GM12891 (cell line): ENCODE measurements at regions not wholly inside any gene's neighbourhood (a gene's known extent, or its start where the extent isn't known, plus 50 kb on each side); places are given as distances from the start of the nearest gene placed in this dataset.
A peak's percentile ranks its signal among the peaks of the same experiment; 100 is the strongest.

Experiments used
- DNase-seq: peaks from one replicate; pipeline ENCODE4 v3.0.0; 2011; ENCODE audit warnings: low spot score; ENCODE audit not compliant: insufficient read length
- FAIRE-seq: peaks from 2 replicates; lab custom pipeline; 2011; peaks lifted over from hg19 to GRCh38; lab: Jason Lieb, UNC
- PAX5 ChIP-seq: IDR thresholded peaks from 2 replicates; pipeline ENCODE4 v1.6.1; 2011; ENCODE audit warnings: low read length, moderate library complexity, mild to moderate bottlenecking; ENCODE audit not compliant: insufficient read depth, severe bottlenecking
- POLR2A ChIP-seq: IDR thresholded peaks from 2 replicates; pipeline ENCODE4 v1.6.1; 2011; ENCODE audit warnings: low read depth, low read length, control low read depth
- POLR2AphosphoS5 ChIP-seq: IDR thresholded peaks from 2 replicates; pipeline ENCODE4 v1.6.1; 2011; ENCODE audit warnings: low read depth, low read length, control low read depth
- POU2F2 ChIP-seq: IDR thresholded peaks from 2 replicates; pipeline ENCODE4 v1.6.1; 2011; ENCODE audit warnings: low read depth, mild to moderate bottlenecking, control low read depth, low read length, moderate library complexity
- SPI1 ChIP-seq: IDR thresholded peaks from 2 replicates; pipeline ENCODE4 v1.6.1; 2011; ENCODE audit warnings: low read depth, low read length, control low read depth
- TAF1 ChIP-seq: IDR thresholded peaks from 2 replicates; pipeline ENCODE4 v1.6.1; 2011; ENCODE audit warnings: low read depth, low read length, control low read depth

GRCh38 chr5:5042806-5043205 is 97.3 kb upstream of the ADAMTS16 start:
- DNase-seq (no peak), FAIRE-seq (no peak)
- TF ChIP-seq POU2F2 (no peak), POLR2A (no peak)

- TF ChIP-seq POU2F2: no peak
- no peak for TF ChIP-seq POLR2A
- TF ChIP-seq PAX5: no peak
- TF ChIP-seq POLR2AphosphoS5: no peak
- TF ChIP-seq SPI1: no peak
- TF ChIP-seq TAF1: no peak
- FAIRE-seq: no peak
- no peak for DNase-seq
These were observed 96.8 kb upstream of the ADAMTS16 start for GRCh38 chr5:5043346-5043745.

- no peak for TF ChIP-seq PAX5
- no peak for TF ChIP-seq POLR2AphosphoS5
- no peak for TF ChIP-seq POLR2A
- TF ChIP-seq SPI1: no peak
- no peak for TF ChIP-seq TAF1
- FAIRE-seq: no peak
- DNase-seq: no peak
These were observed 95.8 kb upstream of the ADAMTS16 start for GRCh38 chr5:5044247-5044840.

GRCh38 chr5:5046680-5047502 is 93.2 kb upstream of the ADAMTS16 start:
- FAIRE-seq: peak; percentile 26
- no peak for TF ChIP-seq POU2F2
- no peak for TF ChIP-seq TAF1

GRCh38 chr5:5050801-5051200 is 89.3 kb upstream of the ADAMTS16 start:
- FAIRE-seq (no peak), DNase-seq (no peak)
- TF ChIP-seq POLR2AphosphoS5 (no peak), POU2F2 (no peak), POLR2A (no peak), PAX5 (no peak), TAF1 (no peak), SPI1 (no peak)

More at GRCh38 chr5:5046680-5047502, 93.2 kb upstream of the ADAMTS16 start:
- DNase-seq: no peak

- DNase-seq (no peak), FAIRE-seq (no peak)
- no peak for TF ChIP-seq TAF1
- TF ChIP-seq POU2F2: no peak
- no peak for TF ChIP-seq PAX5
- TF ChIP-seq SPI1: no peak
- no peak for TF ChIP-seq POLR2AphosphoS5
- no peak for TF ChIP-seq POLR2A
These were observed 84.4 kb upstream of the ADAMTS16 start for GRCh38 chr5:5055712-5056111.

GRCh38 chr5:5061836-5062235 is 78.3 kb upstream of the ADAMTS16 start:
- TF ChIP-seq POU2F2: no peak
- TF ChIP-seq SPI1: no peak
- no peak for TF ChIP-seq POLR2AphosphoS5
- no peak for TF ChIP-seq PAX5
- TF ChIP-seq POLR2A: no peak
- no peak for TF ChIP-seq TAF1
- no peak for FAIRE-seq
- no peak for DNase-seq

- no peak for DNase-seq
- no peak for FAIRE-seq
- TF ChIP-seq POU2F2 (no peak), PAX5 (no peak), TAF1 (no peak), POLR2AphosphoS5 (no peak), POLR2A (no peak), SPI1 (no peak)
These were observed 77.4 kb upstream of the ADAMTS16 start for GRCh38 chr5:5062525-5063302.

GRCh38 chr5:5063533-5063953 is 76.6 kb upstream of the ADAMTS16 start:
- no peak for DNase-seq
- TF ChIP-seq PAX5 (no peak), TAF1 (no peak), POLR2A (no peak), POLR2AphosphoS5 (no peak), POU2F2 (no peak), SPI1 (no peak)
- FAIRE-seq: no peak

GRCh38 chr5:5065472-5065871 is 74.7 kb upstream of the ADAMTS16 start:
- DNase-seq (no peak), FAIRE-seq (no peak)
- no peak for TF ChIP-seq TAF1
- peak; percentile 72 for TF ChIP-seq SPI1
